Panc1 (cell line): ENCODE measurements at regions not wholly inside any gene's neighbourhood (a gene's known extent, or its start where the extent isn't known, plus 50 kb on each side); places are given as distances from the start of the nearest gene placed in this dataset.
A peak's percentile ranks its signal among the peaks of the same experiment; 100 is the strongest.

Experiments
- ATAC-seq: fragments of 200-7000 bp; cut with Tn5 transposase; 2 replicates; pipeline ENCODE4 v1.9.1; 2020; ENCODE audit warnings: mild to moderate bottlenecking, moderate library complexity
- BruUV-seq: library from RNA; stranded (reverse); fragments of 400-500 nt; replicated peaks from 2 replicates; lab custom pipeline; 2021; lab: Mats Ljungman, UMichigan
- CTCF ChIA-PET: fragments of 300-600 bp; sonication (Branson Sonifier 250); formaldehyde crosslinking; loops from one replicate; lab custom pipeline; 2022; ENCODE audit warnings: antibody characterized with exemption; lab: Charles Lee
- POLR2A ChIA-PET: fragments of 300-600 bp; sonication (Branson Sonifier 250); formaldehyde crosslinking; loops from one replicate; lab custom pipeline; 2022; ENCODE audit warnings: antibody characterized with exemption; lab: Charles Lee
- DNase-seq: peaks from one replicate; pipeline ENCODE4 v3.0.0-alpha.2; 2010; ENCODE audit warnings: low read depth, low spot score
- H3K27ac ChIP-seq: 2 replicates; pipeline ENCODE4 v1.5.1; 2011; ENCODE audit warnings: mild to moderate bottlenecking, low read length, inconsistent platforms
- H3K27me3 ChIP-seq: fragments of 200-500 bp; sonication (Bioruptor generic); 2 replicates; pipeline ENCODE4 v1.6.0; 2014; ENCODE audit warnings: low read length, inconsistent platforms; ENCODE audit not compliant: control insufficient read depth, insufficient read depth
- H3K36me3 ChIP-seq: fragments of 200-500 bp; sonication (Bioruptor generic); 2 replicates; pipeline ENCODE4 v1.5.1; 2014; ENCODE audit warnings: inconsistent platforms, mild to moderate bottlenecking, low read length, moderate library complexity; ENCODE audit not compliant: control insufficient read depth, insufficient read depth
- H3K4me1 ChIP-seq: 2 replicates; pipeline ENCODE4 v1.5.1; 2011; ENCODE audit warnings: inconsistent platforms, mild to moderate bottlenecking, low read length, moderate library complexity; ENCODE audit not compliant: control insufficient read depth, insufficient read depth
- H3K4me3 ChIP-seq, 2 experiments: 2 replicates each; pipeline ENCODE4 v1.5.1; 2011 to 2012; ENCODE audit warnings: low read depth in 2 of 2, low read length in 2 of 2, mild to moderate bottlenecking in 2 of 2, inconsistent platforms in 1 of 2, moderate library complexity in 1 of 2
- H3K9me3 ChIP-seq: fragments of 200-500 bp; sonication (Bioruptor generic); 2 replicates; pipeline ENCODE4 v1.5.1; 2014; ENCODE audit warnings: low read depth, mild to moderate bottlenecking, inconsistent platforms, low read length, moderate library complexity; ENCODE audit not compliant: control insufficient read depth, insufficient read depth
- POLR2AphosphoS5 ChIP-seq: IDR thresholded peaks from 2 replicates; pipeline ENCODE4 v1.6.1; 2012; ENCODE audit warnings: mild to moderate bottlenecking, low read depth, low read length, moderate library complexity
- SIN3A ChIP-seq: IDR thresholded peaks from 2 replicates; pipeline ENCODE4 v1.6.1; 2012; ENCODE audit warnings: low read depth, mild to moderate bottlenecking, low read length, moderate library complexity, borderline replicate concordance; ENCODE audit not compliant: insufficient read depth
- TCF7L2 ChIP-seq: IDR thresholded peaks from 2 replicates; pipeline ENCODE4 v1.6.1; 2011; ENCODE audit warnings: mild to moderate bottlenecking, low read depth, low read length, inconsistent platforms
- in situ Hi-C: cut with HindIII; loops from 2 replicates; pipeline ENCODE4 v1.10.0; 2016; ENCODE audit warnings: low sequenced_read_pairs, low pct_unique_long_range_greater_than_20kb
- intact Hi-C: fragments of 100-400 bp; cut with micrococcal nuclease; formaldehyde crosslinking; loops from one replicate; pipeline ENCODE4 v1.10.0; 2022; ENCODE audit not compliant: unreplicated experiment
- TF ChIP-seq, protein P1 (sequence below), 2 experiments: IDR thresholded peaks; 2 replicates each; pipeline ENCODE4 v1.6.1; 2011 to 2012; ENCODE audit warnings: low read depth in 2 of 2, control low read depth in 1 of 2, low read length in 1 of 2, mild to moderate bottlenecking in 1 of 2, moderate library complexity in 1 of 2; ENCODE audit not compliant: insufficient read depth in 1 of 2
- TF ChIP-seq, protein P2 (sequence below): fragments of 450-650 bp; IDR thresholded peaks from 2 replicates; pipeline ENCODE4 v1.5.1; 2017; ENCODE audit warnings: mild to moderate bottlenecking

DNA sequence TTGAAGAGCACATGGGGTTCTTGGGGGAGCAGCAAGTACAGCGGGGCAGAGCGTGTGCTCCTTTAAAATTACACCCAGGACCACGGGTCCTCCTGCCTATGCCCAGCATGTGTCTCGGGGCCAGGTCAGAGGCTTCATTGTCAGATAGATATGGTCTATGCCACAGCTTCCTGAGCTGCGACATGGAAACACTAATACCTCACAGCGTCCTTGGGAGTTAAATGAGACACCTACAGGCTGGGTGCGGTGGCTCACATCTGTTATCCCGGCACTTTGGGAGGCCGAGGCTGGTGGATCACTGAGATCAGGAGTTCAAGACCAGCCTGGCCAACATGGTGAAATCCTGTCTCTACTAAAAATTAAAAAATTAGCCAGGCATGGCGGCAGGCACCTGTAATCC, 110.8 kb upstream of the ATL2 start:
- in situ Hi-C loops, result no loop called here

DNA sequence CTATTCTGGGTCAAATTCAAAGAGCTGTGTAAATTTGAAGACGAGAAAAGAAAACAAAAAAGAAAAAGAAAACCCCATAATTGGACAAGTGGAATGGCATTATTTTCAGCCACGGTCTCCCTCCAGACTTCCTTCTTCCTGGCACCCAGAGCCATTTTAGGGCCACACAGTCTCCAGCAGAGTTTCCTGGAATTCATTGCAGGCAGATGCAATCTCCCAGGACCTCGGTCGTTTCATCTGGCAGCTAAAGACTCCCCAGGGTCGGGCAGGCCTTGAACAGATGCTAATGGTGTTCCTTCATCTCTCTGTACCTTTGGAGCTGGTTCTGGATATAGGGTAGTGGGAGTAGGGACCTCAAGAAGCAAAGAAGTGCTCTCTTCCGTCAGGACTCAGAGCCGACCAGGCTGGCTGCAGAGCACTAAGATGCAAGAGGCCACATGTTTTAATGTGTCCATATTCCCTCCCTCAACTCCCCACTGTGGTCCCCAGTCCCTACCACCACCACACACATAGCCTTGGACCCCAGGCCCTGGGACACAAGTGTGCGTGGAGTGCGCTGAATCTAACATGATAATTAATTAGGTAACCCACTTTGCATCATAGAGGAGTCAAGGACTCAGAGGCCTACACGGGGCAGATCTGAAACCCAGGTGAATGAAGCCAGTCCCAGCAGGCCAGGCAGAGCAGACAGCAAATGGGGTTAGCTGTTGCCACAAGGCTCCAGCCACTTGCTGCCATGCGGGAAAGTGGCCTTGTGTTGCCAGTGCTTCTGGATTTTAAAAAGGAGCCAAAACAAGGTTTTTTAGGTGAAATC, 109.3 kb upstream of the ATL2 start:
- POLR2A ChIA-PET, result no interaction called here
- no peaks in the 10 kb centered on the region for H3K27me3 ChIP-seq

More for the DNA sequence above, 110.8 kb upstream of the ATL2 start:
- POLR2A ChIA-PET, result no interaction called here
- intact Hi-C loops, result no loop called here
- no peaks in the 10 kb centered on the region for H3K4me1 ChIP-seq
- CTCF ChIA-PET, result no interaction called here
- no peak overlapping the region for H3K27ac ChIP-seq
- H3K27me3 ChIP-seq, result no peaks in the 10 kb centered on the region
- ATAC-seq (no peak), DNase-seq (no peak)
- H3K9me3 ChIP-seq, result no peaks in the 10 kb centered on the region
- no peak overlapping the region for H3K4me3 ChIP-seq
- TF ChIP-seq, protein P1, sequence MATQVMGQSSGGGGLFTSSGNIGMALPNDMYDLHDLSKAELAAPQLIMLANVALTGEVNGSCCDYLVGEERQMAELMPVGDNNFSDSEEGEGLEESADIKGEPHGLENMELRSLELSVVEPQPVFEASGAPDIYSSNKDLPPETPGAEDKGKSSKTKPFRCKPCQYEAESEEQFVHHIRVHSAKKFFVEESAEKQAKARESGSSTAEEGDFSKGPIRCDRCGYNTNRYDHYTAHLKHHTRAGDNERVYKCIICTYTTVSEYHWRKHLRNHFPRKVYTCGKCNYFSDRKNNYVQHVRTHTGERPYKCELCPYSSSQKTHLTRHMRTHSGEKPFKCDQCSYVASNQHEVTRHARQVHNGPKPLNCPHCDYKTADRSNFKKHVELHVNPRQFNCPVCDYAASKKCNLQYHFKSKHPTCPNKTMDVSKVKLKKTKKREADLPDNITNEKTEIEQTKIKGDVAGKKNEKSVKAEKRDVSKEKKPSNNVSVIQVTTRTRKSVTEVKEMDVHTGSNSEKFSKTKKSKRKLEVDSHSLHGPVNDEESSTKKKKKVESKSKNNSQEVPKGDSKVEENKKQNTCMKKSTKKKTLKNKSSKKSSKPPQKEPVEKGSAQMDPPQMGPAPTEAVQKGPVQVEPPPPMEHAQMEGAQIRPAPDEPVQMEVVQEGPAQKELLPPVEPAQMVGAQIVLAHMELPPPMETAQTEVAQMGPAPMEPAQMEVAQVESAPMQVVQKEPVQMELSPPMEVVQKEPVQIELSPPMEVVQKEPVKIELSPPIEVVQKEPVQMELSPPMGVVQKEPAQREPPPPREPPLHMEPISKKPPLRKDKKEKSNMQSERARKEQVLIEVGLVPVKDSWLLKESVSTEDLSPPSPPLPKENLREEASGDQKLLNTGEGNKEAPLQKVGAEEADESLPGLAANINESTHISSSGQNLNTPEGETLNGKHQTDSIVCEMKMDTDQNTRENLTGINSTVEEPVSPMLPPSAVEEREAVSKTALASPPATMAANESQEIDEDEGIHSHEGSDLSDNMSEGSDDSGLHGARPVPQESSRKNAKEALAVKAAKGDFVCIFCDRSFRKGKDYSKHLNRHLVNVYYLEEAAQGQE (IDR thresholded peaks at IDR 0.05; ENCODE audit: insufficient read depth in 1 of 2, low read depth in 2 of 2, low read length in 1 of 2), result no peak
- no peak for TF ChIP-seq POLR2AphosphoS5
- TF ChIP-seq, protein P2, sequence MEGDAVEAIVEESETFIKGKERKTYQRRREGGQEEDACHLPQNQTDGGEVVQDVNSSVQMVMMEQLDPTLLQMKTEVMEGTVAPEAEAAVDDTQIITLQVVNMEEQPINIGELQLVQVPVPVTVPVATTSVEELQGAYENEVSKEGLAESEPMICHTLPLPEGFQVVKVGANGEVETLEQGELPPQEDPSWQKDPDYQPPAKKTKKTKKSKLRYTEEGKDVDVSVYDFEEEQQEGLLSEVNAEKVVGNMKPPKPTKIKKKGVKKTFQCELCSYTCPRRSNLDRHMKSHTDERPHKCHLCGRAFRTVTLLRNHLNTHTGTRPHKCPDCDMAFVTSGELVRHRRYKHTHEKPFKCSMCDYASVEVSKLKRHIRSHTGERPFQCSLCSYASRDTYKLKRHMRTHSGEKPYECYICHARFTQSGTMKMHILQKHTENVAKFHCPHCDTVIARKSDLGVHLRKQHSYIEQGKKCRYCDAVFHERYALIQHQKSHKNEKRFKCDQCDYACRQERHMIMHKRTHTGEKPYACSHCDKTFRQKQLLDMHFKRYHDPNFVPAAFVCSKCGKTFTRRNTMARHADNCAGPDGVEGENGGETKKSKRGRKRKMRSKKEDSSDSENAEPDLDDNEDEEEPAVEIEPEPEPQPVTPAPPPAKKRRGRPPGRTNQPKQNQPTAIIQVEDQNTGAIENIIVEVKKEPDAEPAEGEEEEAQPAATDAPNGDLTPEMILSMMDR, result no peak
- no peak for TF ChIP-seq TCF7L2
- no peak for TF ChIP-seq SIN3A
- no peaks in the 10 kb centered on the region for H3K36me3 ChIP-seq
- BruUV-seq, result no TSS peak

More for the DNA sequence above, 109.3 kb upstream of the ATL2 start:
- Histone ChIP-seq H3K4me1 (no peaks in the 10 kb centered on the region), H3K4me3 (no peak overlapping the region), H3K36me3 (no peaks in the 10 kb centered on the region), H3K27ac (no peak overlapping the region), H3K9me3 (no peaks in the 10 kb centered on the region)
- ATAC-seq (peak; percentile 61; the same call in 1 of the 2 replicates), DNase-seq (no peak)
- intact Hi-C loops (no loop called here), in situ Hi-C loops (no loop called here)
- CTCF ChIA-PET, result no interaction called here
- BruUV-seq, result no TSS peak
- TF ChIP-seq TCF7L2, result no peak
- TF ChIP-seq POLR2AphosphoS5, result no peak
- TF ChIP-seq SIN3A, result no peak
- TF ChIP-seq, protein P2, result no peak
- TF ChIP-seq, protein P1 (IDR thresholded peaks at IDR 0.05; ENCODE audit: insufficient read depth in 1 of 2, low read depth in 2 of 2, low read length in 1 of 2), result no peak
